ENCODE measurements at regions not wholly inside any gene's neighbourhood (a gene's known extent, or its start where the extent isn't known, plus 50 kb on each side); places are given as distances from the start of the nearest gene placed in this dataset.

DNA sequence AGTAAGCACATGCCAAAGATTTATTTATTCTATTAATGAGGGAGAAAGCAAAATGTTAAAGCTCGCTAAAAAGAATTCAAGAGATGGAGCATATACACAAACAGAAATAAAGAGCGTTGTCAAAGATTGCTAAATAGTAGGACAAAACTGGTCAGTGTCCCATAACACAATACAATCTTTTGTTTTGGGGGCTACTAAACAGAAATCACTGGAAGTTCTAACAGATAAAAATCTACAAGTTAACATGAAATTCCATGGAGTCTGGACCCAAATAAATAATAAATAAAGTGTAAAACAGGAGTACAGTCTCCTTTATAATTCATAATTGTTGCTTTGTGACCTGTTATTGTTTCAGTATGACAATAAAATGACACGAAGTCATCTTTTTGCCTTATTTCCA lies 115.2 kb upstream of the CNTNAP4 start:
- DNase-seq (ENCODE audit: low spot score): no peak
- H3K36me3 Mint-ChIP-seq (ENCODE audit: low read depth, unreplicated experiment): no peaks in the 10 kb centered on the region
- H3K4me1 Mint-ChIP-seq (ENCODE audit: unreplicated experiment): no peaks in the 10 kb centered on the region
- no peak overlapping the region for H3K27ac Mint-ChIP-seq (ENCODE audit: unreplicated experiment)
- no peaks in the 10 kb centered on the region for H3K27me3 Mint-ChIP-seq (ENCODE audit: unreplicated experiment)
- TF ChIP-seq, protein P1, sequence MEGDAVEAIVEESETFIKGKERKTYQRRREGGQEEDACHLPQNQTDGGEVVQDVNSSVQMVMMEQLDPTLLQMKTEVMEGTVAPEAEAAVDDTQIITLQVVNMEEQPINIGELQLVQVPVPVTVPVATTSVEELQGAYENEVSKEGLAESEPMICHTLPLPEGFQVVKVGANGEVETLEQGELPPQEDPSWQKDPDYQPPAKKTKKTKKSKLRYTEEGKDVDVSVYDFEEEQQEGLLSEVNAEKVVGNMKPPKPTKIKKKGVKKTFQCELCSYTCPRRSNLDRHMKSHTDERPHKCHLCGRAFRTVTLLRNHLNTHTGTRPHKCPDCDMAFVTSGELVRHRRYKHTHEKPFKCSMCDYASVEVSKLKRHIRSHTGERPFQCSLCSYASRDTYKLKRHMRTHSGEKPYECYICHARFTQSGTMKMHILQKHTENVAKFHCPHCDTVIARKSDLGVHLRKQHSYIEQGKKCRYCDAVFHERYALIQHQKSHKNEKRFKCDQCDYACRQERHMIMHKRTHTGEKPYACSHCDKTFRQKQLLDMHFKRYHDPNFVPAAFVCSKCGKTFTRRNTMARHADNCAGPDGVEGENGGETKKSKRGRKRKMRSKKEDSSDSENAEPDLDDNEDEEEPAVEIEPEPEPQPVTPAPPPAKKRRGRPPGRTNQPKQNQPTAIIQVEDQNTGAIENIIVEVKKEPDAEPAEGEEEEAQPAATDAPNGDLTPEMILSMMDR (IDR thresholded peaks at IDR 0.05; ENCODE audit: unreplicated experiment): no peak
- H3K9me3 Mint-ChIP-seq (ENCODE audit: unreplicated experiment): no peaks in the 10 kb centered on the region
- no peak overlapping the region for H3K4me3 Mint-ChIP-seq (ENCODE audit: unreplicated experiment)

DNA sequence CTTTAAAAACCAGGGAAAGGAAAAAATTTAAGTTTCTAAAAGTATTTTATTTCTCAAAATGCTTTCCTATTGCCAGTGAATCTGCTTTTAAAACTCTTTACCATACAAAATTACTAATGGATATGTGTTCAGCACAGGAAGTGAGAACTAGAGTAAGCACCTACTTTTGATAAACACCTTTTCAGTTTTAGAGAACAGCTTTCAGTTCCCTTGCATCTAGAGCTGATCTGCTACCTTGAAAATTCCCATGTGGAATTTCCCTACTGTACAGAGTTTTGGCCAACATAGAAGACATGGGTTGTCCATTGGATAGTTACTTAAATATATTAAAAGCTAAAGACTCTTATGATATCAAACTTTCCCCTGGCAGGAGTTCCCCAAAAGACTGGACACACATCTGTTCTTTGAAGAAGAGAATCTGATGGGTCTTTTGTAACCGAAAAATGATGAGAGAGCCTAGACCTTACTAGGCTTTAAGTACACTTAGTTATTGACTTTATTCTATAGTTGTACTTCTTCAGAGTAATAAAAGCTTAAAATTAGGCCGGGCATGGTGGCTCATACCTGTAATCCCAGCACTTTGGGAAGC lies 112.1 kb upstream of the CNTNAP4 start:
- Mint-ChIP-seq H3K9me3 (ENCODE audit: unreplicated experiment) (peaks cover 4% of the 10 kb centered on the region), H3K27me3 (ENCODE audit: unreplicated experiment) (no peaks in the 10 kb centered on the region), H3K4me1 (ENCODE audit: unreplicated experiment) (no peaks in the 10 kb centered on the region), H3K36me3 (ENCODE audit: low read depth, unreplicated experiment) (no peaks in the 10 kb centered on the region), H3K4me3 (ENCODE audit: unreplicated experiment) (no peak overlapping the region), H3K27ac (ENCODE audit: unreplicated experiment) (no peak overlapping the region)
- TF ChIP-seq, protein P1 (IDR thresholded peaks at IDR 0.05; ENCODE audit: unreplicated experiment): no peak
- no peak for DNase-seq (ENCODE audit: low spot score)

DNA sequence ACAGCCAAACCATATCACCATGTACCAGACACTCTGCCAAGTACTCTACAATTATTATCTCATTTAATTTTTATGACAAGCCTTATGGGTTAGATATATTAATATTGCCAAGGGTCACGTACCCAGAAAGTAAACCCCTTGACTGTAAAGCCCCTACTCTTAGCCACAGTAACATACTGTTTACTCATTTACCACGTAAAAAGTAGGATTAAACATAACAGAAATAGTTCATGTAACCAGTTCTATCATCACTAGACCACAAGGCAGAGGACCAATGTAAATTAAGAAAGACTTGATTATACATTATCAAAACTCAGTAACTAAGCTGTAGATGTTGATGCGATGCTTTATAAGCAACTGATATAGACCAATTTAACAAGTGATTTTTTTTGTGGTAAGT lies 101.5 kb upstream of the CNTNAP4 start:
- H3K27ac Mint-ChIP-seq (ENCODE audit: unreplicated experiment): no peak overlapping the region
- peaks cover 3% of the 10 kb centered on the region for H3K36me3 Mint-ChIP-seq (ENCODE audit: low read depth, unreplicated experiment)
- peaks cover 7% of the 10 kb centered on the region for H3K9me3 Mint-ChIP-seq (ENCODE audit: unreplicated experiment)

DNA sequence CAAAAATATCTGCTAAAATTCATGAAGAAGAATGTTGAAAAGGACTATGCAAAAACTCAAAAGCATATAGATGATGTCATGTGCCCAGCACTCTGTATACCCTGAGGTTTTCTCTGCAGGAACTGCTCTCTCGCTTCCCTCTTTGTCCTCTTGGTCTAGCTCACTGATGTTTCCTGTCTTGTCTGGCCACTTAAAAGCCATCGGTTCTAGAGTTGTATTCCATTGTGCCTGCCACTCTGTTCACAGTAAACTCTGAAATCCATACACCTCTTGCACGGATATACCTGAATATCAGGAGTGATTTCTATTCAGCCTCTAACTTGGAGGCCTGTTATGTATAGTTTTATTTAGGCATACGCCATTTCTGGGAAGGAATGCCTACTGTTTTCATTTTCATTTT lies 101.0 kb upstream of the CNTNAP4 start:
- Mint-ChIP-seq H3K4me3 (ENCODE audit: unreplicated experiment) (no peak overlapping the region), H3K27ac (ENCODE audit: unreplicated experiment) (no peak overlapping the region), H3K4me1 (ENCODE audit: unreplicated experiment) (no peaks in the 10 kb centered on the region), H3K27me3 (ENCODE audit: unreplicated experiment) (no peaks in the 10 kb centered on the region), H3K9me3 (ENCODE audit: unreplicated experiment) (peaks cover 7% of the 10 kb centered on the region), H3K36me3 (ENCODE audit: low read depth, unreplicated experiment) (peaks cover 3% of the 10 kb centered on the region)
- TF ChIP-seq, protein P1 (IDR thresholded peaks at IDR 0.05; ENCODE audit: unreplicated experiment): no peak
- no peak for DNase-seq (ENCODE audit: low spot score)

More for the DNA sequence above, 101.5 kb upstream of the CNTNAP4 start:
- no peaks in the 10 kb centered on the region for H3K27me3 Mint-ChIP-seq (ENCODE audit: unreplicated experiment)
- DNase-seq (ENCODE audit: low spot score): no peak
- no peak overlapping the region for H3K4me3 Mint-ChIP-seq (ENCODE audit: unreplicated experiment)
- H3K4me1 Mint-ChIP-seq (ENCODE audit: unreplicated experiment): no peaks in the 10 kb centered on the region
- TF ChIP-seq, protein P1 (IDR thresholded peaks at IDR 0.05; ENCODE audit: unreplicated experiment): no peak

DNA sequence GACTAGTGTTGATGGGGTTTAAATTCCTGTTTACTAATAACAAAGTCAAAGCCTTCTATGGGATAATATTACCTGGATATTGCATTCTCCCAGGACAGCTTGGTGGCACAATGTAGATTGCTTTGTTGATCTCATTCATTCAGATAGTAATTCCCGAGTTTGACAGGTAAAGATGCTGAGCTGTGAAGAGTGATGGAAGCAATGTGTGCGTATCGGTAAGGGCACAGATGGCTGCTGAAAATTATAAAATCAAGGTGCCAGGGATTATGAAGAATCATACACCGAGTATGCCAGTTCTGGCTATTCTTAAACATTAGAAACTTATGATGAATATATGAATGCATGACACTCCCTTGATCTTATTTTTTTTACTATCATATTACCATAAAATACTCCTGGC lies 100.6 kb upstream of the CNTNAP4 start:
- peaks cover 7% of the 10 kb centered on the region for H3K9me3 Mint-ChIP-seq (ENCODE audit: unreplicated experiment)
- no peaks in the 10 kb centered on the region for H3K4me1 Mint-ChIP-seq (ENCODE audit: unreplicated experiment)
- peaks cover 3% of the 10 kb centered on the region for H3K36me3 Mint-ChIP-seq (ENCODE audit: low read depth, unreplicated experiment)
- TF ChIP-seq, protein P1 (IDR thresholded peaks at IDR 0.05; ENCODE audit: unreplicated experiment): no peak
- no peak for DNase-seq (ENCODE audit: low spot score)
- H3K27me3 Mint-ChIP-seq (ENCODE audit: unreplicated experiment): no peaks in the 10 kb centered on the region
- H3K4me3 Mint-ChIP-seq (ENCODE audit: unreplicated experiment): no peak overlapping the region
- H3K27ac Mint-ChIP-seq (ENCODE audit: unreplicated experiment): no peak overlapping the region
